ENCODE measurements at regions not wholly inside any gene's neighbourhood (a gene's known extent, or its start where the extent isn't known, plus 50 kb on each side); places are given as distances from the start of the nearest gene placed in this dataset.

- no peak for TF ChIP-seq CTCF (IDR thresholded peaks at IDR 0.05; ENCODE audit: unreplicated experiment)
- no peaks in the 10 kb centered on the region for H3K27me3 Mint-ChIP-seq (ENCODE audit: unreplicated experiment)
- no peak overlapping the region for H3K27ac Mint-ChIP-seq (ENCODE audit: unreplicated experiment)
- BruUV-seq (replicated peaks) = no TSS peak
- no peaks in the 10 kb centered on the region for H3K36me3 Mint-ChIP-seq (ENCODE audit: insufficient read depth, unreplicated experiment)
- H3K9me3 Mint-ChIP-seq (ENCODE audit: low read depth, unreplicated experiment) = no peaks in the 10 kb centered on the region
- H3K4me1 Mint-ChIP-seq (ENCODE audit: low read depth, unreplicated experiment) = peaks cover 9% of the 10 kb centered on the region
- H3K4me3 Mint-ChIP-seq (ENCODE audit: low read depth, unreplicated experiment) = no peak overlapping the region
- no peak for DNase-seq
- intact Hi-C loops (cut with micrococcal nuclease; ENCODE audit: unreplicated experiment) = no loop called here
- CTCF ChIA-PET = no interaction called here
These were observed 425.5 kb downstream of the LMO4 start for GRCh38 chr1:87754139-87754538.

DNA sequence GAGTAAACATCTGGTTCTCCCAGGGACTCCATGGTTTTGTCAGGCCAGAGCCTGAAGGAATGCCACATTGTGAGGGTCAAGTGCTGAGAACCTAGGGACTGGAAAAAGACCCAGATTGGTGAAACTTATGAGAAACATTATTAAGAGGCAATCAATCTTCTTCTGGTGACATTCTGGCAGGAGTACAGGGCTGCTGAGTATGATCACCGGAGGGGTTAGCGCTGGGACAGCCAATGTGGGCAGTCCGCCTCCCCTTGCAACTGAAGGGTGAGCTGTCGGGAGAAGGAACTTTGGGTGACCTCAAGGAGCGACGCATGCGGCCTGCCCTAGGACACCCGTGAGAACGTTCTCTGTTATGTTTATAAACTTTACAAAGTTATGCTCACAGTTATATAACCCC, 429.0 kb downstream of the LMO4 start:
- no peak overlapping the region for H3K27ac Mint-ChIP-seq (ENCODE audit: unreplicated experiment)
- BruUV-seq (replicated peaks) = no TSS peak

GRCh38 chr1:87759421-87760087, 430.9 kb downstream of the LMO4 start:
- no peaks in the 10 kb centered on the region for H3K36me3 Mint-ChIP-seq (ENCODE audit: insufficient read depth, unreplicated experiment)
- no peak for TF ChIP-seq CTCF (IDR thresholded peaks at IDR 0.05; ENCODE audit: unreplicated experiment)
- no TSS peak for BruUV-seq (replicated peaks)
- DNase-seq = no peak
- no peaks in the 10 kb centered on the region for H3K9me3 Mint-ChIP-seq (ENCODE audit: low read depth, unreplicated experiment)
- intact Hi-C loops (cut with micrococcal nuclease; ENCODE audit: unreplicated experiment) = no loop called here
- H3K4me1 Mint-ChIP-seq (ENCODE audit: low read depth, unreplicated experiment) = peaks cover under 1% of the 10 kb centered on the region
- H3K27ac Mint-ChIP-seq (ENCODE audit: unreplicated experiment) = no peak overlapping the region
- no peaks in the 10 kb centered on the region for H3K27me3 Mint-ChIP-seq (ENCODE audit: unreplicated experiment)
- H3K4me3 Mint-ChIP-seq (ENCODE audit: low read depth, unreplicated experiment) = no peak overlapping the region
- CTCF ChIA-PET = no interaction called here

More for the DNA sequence above, 429.0 kb downstream of the LMO4 start:
- intact Hi-C loops (cut with micrococcal nuclease; ENCODE audit: unreplicated experiment) = no loop called here
- H3K9me3 Mint-ChIP-seq (ENCODE audit: low read depth, unreplicated experiment) = no peaks in the 10 kb centered on the region
- TF ChIP-seq CTCF (IDR thresholded peaks at IDR 0.05; ENCODE audit: unreplicated experiment) = no peak
- DNase-seq = no peak
- H3K4me3 Mint-ChIP-seq (ENCODE audit: low read depth, unreplicated experiment) = no peak overlapping the region
- H3K4me1 Mint-ChIP-seq (ENCODE audit: low read depth, unreplicated experiment) = peaks cover 9% of the 10 kb centered on the region
- H3K27me3 Mint-ChIP-seq (ENCODE audit: unreplicated experiment) = no peaks in the 10 kb centered on the region
- CTCF ChIA-PET = no interaction called here
- H3K36me3 Mint-ChIP-seq (ENCODE audit: insufficient read depth, unreplicated experiment) = no peaks in the 10 kb centered on the region

DNA sequence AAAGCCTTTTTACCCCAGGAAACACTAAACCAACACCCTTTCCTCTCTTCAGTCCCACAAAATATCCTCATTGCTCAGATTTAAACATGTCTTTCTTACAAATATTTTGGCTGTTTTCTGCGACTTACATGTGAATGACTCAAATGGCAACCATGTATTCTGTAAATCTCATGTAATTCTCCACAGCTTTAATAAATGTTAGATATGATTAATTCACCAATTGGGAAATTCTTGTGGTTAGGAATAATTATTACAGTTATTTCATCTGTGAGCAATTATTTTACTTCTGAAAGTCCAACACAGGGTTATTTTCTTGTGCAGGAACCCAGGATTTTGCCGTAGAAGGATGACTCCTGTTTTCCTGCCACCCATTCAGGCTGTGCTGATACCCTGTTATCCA, 431.5 kb downstream of the LMO4 start:
- TF ChIP-seq CTCF (IDR thresholded peaks at IDR 0.05; ENCODE audit: unreplicated experiment) = no peak
- CTCF ChIA-PET = interaction anchor here (0.9 kb wide), 1 partner anchor 414 kb away, joined by 3 read pairs; no protein-coding TSS in a partner anchor
- BruUV-seq (replicated peaks) = no TSS peak

More for the DNA sequence above, 431.5 kb downstream of the LMO4 start:
- intact Hi-C loops (cut with micrococcal nuclease; ENCODE audit: unreplicated experiment) = no loop called here
- Mint-ChIP-seq H3K4me1 (ENCODE audit: low read depth, unreplicated experiment) (no peaks in the 10 kb centered on the region), H3K27me3 (ENCODE audit: unreplicated experiment) (no peaks in the 10 kb centered on the region), H3K4me3 (ENCODE audit: low read depth, unreplicated experiment) (no peak overlapping the region), H3K27ac (ENCODE audit: unreplicated experiment) (no peak overlapping the region), H3K9me3 (ENCODE audit: low read depth, unreplicated experiment) (no peaks in the 10 kb centered on the region), H3K36me3 (ENCODE audit: insufficient read depth, unreplicated experiment) (no peaks in the 10 kb centered on the region)
- no peak for DNase-seq
